NCI-H82 treated with DMSO at 0.1 percent for 48 hours (cell line): ENCODE measurements at regions not wholly inside any gene's neighbourhood (a gene's known extent, or its start where the extent isn't known, plus 50 kb on each side); places are given as distances from the start of the nearest gene placed in this dataset.

ENCODE experiments used
- DNase-seq: peaks from one replicate; lab custom pipeline; 2025; ENCODE audit not compliant: unreplicated experiment; lab: John Stamatoyannopoulos, UW

DNA sequence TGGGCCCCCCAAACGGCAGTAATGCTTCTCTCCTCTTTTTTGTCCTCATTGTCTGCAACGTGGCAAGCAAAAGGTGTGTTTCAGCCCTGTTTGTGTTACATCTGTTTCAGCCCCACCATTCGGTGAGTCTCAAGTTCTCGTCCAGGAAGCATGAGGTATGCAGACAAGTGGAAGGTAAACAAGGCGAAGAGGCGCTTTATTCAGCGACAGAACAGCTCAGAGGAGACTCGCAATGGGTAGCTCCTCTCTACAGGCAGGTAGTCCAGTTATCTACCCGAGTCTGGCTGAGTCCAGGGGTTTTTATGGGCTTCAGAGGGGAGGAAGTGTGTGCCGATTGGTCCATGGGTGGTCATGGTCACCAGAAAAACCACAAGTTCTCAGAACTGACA lies 733.4 kb upstream of the CDH7 start:
- no peak for DNase-seq

DNA sequence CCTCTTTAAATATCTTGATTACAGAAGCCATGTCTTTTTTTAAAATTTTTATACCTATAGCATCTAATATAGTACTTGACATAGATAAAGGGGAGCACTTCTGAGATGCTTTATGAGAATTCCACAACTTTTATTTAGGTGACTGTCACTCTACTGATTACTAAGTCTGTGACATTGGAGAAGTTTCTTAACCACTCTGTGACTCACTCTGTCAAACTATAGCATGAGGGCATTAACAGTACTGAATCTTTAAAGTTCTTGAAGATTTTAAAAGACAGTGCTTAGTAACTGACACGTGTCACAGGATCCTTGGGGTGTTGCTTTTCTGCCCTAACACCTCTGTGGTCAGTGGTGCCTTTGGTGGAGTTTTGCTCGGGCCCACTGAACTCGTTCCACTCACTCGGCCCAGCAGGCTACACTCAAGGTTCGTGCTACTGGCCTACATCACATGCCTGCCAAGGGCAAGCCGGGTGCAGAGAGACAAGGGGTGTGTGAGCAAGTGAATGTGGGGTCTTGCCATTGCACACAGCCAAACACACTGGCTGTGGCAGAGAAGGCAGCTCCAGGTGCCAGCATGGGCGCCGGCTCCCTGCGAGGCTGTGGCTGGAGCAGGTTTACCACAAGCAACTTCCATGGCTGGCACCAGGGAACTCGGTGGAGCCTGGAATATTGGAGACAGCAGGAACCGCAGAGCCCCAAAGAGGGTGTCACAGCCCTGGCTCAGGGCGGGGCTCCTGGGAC lies 734.0 kb upstream of the CDH7 start:
- DNase-seq = no peak

DNA sequence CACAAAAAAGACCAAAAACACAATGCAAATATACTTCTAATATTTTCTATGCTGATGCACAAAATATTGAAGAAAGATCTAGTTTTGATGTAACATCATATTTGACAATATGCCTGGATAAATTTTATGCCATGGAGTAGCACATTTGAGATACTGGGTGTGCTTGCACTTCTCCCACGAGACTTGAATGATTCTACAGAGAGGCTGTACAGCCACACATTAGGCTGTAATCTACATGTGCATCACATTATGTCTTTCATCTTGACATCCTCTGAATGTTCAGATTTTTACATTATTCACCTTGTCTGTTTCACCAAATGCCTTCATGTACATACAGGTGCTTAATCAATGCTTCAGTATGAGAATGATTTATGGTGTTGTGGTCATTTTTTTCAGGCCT lies 756.4 kb upstream of the CDH7 start:
- no peak for DNase-seq

DNA sequence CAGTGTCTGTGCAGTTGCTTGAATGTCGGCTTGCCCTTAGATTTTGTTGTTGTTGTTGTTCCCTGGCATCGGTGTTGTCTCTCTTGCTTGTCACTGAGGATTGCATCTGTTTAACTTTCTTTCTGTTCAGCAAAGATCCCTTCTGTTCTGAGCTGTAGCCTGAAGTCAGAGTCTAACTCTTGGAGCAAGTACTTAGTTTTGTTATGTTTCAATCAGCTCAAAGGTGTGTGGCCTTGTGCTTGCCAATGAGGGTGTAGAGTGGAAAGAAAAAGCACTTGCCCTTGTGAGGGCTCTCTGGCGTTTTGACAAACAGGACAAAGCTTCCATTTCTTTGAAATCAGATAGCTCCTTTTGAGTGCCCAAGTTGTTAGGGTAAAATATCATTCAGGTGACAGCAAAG lies 757.1 kb upstream of the CDH7 start:
- DNase-seq = no peak

DNA sequence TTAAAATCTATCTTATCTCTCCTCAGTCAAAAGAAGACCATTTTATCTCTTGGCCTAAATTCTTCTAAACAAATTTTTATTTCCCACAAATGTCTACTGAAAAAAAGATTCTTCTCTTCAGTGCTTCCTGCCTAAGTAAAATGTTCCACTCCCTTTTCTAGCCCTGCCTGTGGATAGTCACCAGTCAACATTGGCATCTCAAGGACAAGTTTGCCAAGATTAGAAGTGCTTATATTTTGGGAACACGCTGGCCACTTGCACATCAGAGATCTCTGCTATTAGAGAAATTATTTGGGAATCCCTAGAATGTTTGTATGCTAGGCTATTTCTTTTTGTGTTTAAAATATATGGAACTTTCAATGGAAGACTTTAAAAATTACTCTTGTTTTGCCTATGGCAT lies 758.2 kb upstream of the CDH7 start:
- DNase-seq = no peak

DNA sequence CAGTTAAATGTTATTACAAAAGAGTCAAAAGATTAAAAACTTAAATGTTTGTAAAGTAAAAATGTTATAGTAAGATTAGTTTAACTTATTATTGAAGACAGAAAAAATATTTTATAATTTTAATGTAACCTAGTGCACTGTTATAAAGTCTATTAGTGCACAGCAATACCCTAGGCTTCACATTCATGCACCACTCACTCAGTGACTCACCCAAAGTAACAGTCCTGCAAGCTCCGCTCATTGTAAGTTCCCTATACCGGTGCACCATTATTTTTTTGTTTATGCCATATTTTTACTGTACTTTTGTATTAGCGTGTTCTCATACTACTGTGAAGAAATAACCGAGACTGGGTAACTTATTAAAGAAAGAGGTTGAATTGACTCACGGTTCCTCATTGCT lies 759.7 kb upstream of the CDH7 start:
- no peak for DNase-seq

DNA sequence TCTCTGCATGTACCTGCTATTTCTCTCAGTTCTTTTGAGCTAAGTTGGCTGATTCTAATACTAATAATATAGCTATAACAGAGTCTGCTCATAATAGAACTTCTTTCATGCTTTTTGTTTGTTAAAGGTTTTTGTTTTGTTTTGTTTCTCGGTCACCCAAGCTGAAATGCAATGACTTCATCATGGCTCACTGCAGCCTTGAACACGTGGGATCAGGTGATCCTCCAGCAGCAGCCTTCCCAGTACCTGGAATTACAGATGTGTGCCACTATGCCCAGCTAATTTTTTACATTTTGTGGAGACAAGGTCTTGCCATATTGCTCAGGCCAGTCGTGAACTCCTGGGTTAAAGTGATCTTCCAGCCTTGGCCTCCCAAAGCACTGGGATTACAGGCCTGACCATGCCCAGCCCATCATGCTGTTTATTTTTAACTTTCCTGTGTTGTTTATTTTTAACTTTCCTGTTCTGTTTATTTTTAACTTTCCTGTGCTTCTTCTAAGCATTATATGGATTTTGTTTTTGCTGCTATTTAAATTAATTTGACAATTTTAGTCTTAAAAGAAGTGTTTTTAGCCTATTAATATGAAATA lies 763.8 kb upstream of the CDH7 start:
- DNase-seq = no peak

DNA sequence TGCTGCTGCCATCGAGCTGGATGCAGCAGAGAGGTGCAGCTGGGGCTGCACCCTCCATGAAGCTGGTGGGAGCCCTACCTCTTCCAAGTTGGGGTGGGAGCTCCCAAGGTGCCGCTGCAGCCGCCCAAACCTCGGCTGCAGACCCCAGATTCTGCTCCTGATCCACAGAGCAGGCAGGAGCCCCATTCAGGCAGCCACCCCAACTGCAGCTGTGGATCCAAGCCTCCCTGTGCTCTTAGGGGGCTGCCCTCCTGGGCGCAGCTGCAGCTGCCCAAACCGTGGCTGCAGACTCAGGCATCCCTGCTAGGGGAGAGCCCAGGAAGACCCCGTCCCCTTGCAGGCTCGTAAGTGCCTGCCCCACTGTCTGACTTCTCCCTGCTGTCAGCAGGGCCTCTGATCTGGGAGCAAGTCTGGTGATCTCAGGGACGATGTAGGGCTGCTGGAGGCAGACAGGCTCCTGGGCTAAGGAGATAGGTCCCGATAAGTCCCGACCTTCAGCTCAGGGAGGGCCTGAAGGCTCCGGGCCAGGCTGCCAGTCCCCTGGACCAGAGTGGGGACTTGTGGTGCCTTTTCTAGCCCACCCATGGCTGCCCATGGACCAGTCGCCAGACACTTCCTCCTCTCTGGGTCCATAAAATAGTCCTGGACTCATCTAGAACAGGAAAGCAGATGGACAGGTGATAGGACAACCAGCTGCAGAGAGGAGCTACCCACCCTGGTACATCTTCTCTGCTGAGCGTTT lies 767.1 kb upstream of the CDH7 start:
- DNase-seq = no peak

DNA sequence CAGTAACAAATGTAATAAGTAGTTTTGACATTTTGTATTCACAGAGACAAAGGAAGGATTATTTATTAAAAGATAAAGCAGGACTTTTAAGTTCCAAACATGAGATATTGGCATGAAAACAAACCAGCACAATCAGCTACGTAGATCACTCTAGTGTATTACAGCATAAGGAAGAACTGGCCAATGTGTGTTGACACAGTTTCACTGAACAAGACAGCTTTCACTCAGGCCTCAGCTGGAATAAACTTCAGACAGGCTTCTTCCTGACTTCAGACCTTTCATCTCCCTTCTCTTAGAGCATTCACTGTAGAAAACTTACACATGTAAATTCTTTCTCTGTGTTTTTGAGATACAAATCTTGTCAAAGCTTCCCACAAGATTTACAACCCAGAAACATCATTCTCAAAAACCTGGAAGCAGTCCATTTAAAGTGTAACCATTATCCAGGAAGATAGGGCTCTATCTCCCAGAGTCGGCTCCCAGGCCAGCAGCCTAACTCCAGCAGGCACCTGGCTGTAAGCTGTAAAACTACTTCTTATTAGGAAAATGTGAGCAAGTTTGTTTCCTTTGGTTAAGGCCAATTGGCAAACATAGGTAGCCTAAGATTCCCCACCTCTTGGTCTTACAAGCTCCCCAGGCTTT lies 768.3 kb upstream of the CDH7 start:
- DNase-seq = no peak

DNA sequence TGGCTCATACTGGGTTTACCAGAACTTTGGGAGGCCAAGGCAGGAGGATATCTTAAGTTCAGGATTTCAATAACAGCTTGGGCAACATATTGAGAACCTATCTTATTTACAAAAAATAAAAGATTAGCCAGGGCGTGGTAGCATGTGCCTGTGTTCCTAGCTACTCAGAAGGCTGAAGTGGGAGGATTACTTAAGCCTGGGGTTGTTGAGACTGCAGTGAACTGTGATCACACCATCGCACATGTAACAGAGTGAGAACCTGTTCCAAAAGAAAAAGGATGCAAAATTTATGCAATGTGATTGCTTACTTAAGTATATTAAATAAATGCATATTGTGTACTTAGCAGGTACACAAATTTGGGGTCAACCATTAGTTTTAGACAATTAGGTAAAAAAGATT lies 768.9 kb upstream of the CDH7 start:
- no peak for DNase-seq

DNA sequence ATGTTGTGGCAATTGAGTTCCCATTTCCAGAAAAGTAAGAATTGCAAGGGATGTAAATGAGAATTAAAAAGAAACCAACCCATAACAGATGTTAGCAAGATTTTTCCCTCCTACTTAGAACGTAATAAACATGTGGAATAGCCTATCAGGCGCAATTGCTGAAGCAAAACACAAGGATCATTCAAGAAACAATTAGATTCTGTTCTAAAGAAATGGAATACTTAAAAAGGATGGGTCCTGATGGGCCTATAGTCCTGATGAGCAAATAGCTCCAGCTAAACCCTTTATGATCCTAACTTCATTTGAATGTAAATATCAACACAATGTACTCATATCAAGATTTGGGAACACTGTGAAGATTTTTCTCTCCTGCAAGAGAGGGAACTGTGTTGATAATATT lies 771.0 kb upstream of the CDH7 start:
- DNase-seq = no peak

DNA sequence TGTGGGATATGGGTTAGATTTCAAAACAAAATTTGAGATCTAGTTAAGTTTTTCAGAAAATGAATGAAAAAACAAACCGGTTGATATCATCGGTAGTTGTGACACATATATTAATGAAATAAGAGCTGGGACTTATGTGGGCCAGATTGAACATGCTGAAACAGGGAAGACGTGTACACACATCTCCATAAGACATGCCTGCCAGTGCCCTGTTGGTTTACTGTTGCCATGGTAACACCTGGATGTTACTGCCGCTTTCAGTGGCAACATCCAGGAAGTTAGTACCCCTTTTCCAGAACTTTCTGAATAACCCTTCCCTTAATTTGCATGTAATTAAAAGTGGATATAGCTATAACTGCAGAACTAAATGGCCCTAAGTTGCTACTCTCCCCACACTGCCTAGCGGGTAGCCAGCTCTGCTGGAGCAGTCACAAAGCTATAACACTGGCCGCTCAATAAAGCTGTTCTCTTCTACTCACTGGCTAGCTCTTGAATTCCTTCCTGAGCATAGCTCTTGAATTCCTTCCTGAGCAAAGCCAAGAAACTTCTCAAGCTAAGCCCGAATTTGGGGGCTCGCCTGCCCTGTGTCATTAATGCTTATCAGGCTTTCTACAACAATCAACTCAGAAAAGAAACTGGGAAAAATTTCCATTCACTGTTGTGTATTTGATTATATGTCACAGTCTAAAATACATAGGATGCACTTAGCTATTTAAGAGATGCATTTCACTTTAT lies 776.3 kb upstream of the CDH7 start:
- no peak for DNase-seq

DNA sequence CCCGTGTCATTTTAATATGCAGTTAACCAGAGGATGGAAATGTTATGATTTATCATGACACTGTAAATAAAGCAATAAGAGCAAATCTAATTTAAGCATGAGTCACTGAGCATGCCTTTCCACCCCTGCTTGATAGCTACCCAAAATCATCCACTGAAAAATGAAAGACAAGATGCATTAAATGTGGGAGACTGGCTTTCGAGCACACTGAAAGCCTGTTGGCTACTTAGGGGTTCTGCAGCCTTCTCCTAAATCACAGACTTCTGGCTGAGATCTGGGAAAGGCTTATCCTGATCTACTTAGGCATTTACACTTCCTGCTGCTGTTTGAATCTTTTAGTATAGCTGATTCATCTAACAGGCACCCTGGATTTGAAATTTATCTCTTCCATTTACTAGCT lies 778.3 kb upstream of the CDH7 start:
- no peak for DNase-seq

DNA sequence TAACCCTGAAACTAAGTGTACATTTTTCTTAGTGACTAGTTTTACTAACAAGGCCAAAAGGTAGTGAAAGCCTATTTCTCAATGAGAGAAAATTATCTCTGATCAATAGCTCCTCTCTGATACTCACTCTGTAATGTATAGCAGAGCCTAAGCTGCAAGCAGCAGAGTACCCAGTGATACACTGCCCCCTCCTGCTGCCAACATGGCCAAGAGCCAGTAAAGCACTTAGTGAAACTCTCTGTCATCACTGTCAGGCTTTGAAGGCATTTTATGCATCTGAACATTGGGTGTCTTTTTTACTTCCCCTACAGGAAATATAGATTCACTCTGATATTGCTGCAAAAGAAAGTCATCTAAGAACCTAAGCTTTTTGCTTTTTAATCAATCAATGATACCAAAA lies 784.1 kb upstream of the CDH7 start:
- DNase-seq = no peak

DNA sequence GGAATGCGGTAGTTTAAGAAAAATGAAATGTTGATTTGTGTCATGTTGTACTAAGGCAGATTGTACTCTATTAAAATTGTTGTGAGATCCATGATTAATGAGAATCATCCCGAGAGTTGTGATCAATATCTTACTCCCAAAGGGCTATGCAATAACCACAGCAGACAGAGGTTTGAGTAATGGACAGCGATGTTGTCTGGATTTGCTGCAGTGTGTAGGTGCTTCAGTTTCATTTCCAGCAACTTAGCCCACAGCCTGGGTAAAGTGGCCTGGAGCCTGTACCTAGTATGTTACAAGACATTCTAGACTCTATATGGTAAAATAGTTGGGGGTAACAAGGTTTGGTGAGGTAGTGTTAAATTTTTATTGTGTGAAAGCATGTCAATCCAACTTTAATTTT lies 794.3 kb upstream of the CDH7 start:
- no peak for DNase-seq

DNA sequence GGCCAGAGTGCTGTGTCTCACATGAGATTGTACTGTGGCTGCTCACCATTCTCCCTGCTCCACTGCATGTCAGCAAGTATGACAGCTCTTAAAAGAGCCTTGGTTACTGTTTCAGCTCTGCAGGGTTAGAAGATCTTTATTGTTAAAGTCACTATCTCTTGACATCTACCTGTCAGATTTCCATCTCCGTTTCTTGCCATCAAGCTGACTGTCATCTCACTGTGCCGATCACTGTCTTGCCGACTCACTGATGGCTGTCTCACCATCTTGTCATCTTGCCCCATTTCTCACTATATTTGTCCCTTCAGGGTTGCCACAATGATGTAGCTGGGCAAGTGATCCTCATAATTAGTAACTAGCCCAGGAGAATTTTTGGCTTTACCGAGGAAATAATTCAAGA lies 800.9 kb upstream of the CDH7 start:
- DNase-seq = no peak

DNA sequence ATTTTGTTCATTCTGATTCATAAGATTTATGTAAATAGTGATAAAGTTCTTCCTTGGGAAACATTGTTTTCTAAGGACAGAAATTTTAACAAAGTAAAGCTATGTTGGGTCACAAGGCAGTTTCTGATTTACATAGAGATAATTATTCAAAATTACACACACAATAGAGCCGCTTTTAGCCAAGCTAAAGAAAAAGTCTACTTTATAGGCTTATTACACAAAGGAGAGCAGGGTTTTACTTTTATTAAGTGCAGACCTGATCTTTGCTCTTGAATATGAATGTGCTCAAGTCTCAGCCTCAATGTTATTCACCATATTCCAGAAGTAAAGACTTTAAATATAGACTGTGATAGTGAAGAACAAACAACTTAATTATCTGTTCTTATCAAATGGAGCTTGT lies 787.8 kb upstream of the LINC00305 start:
- DNase-seq = no peak

DNA sequence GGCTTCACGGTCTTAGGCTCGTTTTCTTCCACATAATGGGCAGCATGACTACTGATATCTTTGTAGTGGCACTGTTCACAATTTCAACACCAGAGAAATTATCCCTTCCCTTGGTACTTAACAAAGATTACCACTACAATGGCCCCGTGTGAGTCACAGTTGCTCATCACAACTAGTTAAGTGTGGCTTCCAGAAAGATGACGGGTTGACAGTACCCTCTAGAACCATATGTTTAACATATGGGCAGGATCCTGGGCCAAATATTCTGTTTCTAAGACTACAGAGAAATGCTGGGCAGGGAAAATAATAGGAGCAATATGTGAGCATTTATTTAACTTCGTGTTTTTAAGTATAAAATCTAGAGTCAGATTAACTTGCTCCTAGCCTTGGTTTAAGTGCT lies 780.1 kb upstream of the LINC00305 start:
- no peak for DNase-seq

DNA sequence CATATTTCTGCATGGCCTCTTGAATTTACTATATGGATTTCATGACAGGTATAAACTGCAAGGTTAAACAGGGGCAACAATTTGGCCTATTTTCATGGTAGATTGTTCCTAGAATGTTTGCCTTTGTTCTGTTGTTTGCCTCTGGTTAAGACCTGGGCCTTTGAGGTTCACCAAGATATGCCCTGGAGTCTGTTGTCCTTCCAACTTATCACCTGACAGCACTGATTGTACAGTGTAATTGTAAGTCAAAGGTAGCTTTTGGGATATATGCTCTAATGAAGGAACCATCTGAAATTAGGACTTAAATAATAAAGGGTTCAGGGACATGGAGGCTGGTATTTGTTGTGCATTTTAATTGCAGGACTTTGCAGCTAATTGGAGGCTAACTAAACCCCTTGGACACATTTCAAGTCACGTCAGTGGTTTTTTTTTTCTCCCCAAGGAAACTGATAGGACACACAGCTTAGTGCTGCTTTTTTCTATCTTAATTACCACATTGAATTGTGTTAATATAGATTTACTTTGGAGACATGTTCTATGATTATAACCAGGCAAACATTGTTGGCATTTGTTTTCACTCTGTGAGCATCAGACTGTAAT lies 771.2 kb upstream of the LINC00305 start:
- DNase-seq = no peak

DNA sequence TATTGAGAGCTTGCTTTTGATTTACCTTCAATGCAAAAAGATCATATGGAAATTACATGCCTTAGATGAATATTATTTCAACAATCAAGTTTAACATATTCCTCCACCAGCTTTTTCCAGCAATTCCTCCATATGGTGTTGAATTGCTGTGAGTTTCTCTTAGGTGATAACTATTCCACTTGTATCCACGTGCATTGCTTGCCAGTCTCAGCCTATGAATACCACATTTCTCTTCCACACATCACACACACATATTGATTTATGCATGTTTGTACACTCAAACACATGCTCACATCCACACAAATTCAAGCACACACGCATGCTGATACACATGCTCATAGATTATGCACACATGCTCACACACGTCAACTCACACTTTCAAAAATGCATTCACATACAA lies 770.0 kb upstream of the LINC00305 start:
- DNase-seq = no peak

DNA sequence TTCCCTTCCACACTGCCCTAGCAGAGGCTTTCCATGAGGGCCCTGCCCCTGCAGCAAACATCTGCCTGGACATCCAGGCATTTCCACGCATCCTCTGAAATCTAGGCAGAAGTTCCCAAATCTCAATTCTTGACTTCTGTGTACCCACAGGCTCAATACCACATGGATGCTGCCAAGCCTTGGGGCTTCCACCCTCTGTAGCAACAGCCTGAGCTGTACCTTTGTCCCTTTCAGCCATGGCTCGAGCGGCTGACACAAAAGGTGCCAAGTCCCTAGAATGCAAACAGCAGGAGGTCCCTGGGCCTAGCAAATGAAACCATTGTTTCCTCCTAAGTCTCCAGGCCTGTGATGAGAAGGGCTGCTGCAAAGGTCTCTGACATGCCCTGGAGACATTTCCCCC lies 744.5 kb upstream of the LINC00305 start:
- no peak for DNase-seq
